GM12878 (cell line): ENCODE measurements at regions not wholly inside any gene's neighbourhood (a gene's known extent, or its start where the extent isn't known, plus 50 kb on each side); places are given as distances from the start of the nearest gene placed in this dataset.

ENCODE experiments used
- ATAC-seq: fragments of 200-7000 bp; cut with Tn5 transposase; 3 replicates; pipeline ENCODE4 v1.9.1; 2020; ENCODE audit warnings: mild to moderate bottlenecking, moderate library complexity
- BruUV-seq: library from RNA; stranded (reverse); fragments of 400-500 nt; replicated peaks from 2 replicates; lab custom pipeline; 2021; lab: Mats Ljungman, UMichigan
- CTCF ChIA-PET: fragments of 300-600 bp; sonication (Branson Sonifier 250); formaldehyde crosslinking; extraction: SDS; loops from one replicate; lab custom pipeline; 2021; ENCODE audit warnings: inconsistent platforms; lab: Yijun Ruan, JAX
- POLR2A ChIA-PET: fragments of 350-600 bp; formaldehyde crosslinking; extraction: SDS; loops from one replicate; lab custom pipeline; 2021; ENCODE audit warnings: inconsistent platforms; lab: Charles Lee
- RAD21 ChIA-PET: fragments of 300-600 bp; sonication (Branson Sonifier 250); formaldehyde crosslinking; loops from one replicate; lab custom pipeline; 2023; ENCODE audit warnings: antibody characterized with exemption; ENCODE audit not compliant: unreplicated experiment; lab: Charles Lee
- SMC1A ChIA-PET: fragments of 300-600 bp; sonication (Branson Sonifier 250); formaldehyde crosslinking; loops from one replicate; lab custom pipeline; 2023; ENCODE audit not compliant: unreplicated experiment, uncharacterized antibody; lab: Charles Lee
- DNase-seq: peaks from one replicate; pipeline ENCODE4 v3.0.0-alpha.2; 2011; ENCODE audit warnings: low read depth, low spot score
- FAIRE-seq: peaks from 3 replicates; lab custom pipeline; 2011; peaks lifted over from hg19 to GRCh38; lab: Jason Lieb, UNC
- H2AFZ ChIP-seq: 2 replicates; pipeline ENCODE4 v1.6.0; 2011; ENCODE audit warnings: low read depth, low read length, control low read depth; ENCODE audit not compliant: control insufficient read depth
- H3K27ac ChIP-seq: 2 replicates; pipeline ENCODE4 v1.5.1; 2011; ENCODE audit warnings: control low read depth; ENCODE audit not compliant: control insufficient read depth, insufficient read depth
- H3K27me3 ChIP-seq, 2 experiments: replicated peaks in 1 of 2; 2 replicates each; pipeline versions ENCODE4 v1.6.0 to v1.6.1; 2011; ENCODE audit warnings: low read length in 1 of 2; ENCODE audit not compliant: control insufficient read depth in 2 of 2, insufficient read depth in 2 of 2
- H3K36me3 ChIP-seq, 2 experiments: 2 replicates each; pipeline ENCODE4 v1.5.1; 2011; ENCODE audit warnings: low read length in 1 of 2; ENCODE audit not compliant: control insufficient read depth in 2 of 2, insufficient read depth in 2 of 2
- H3K4me1 ChIP-seq: 2 replicates; pipeline ENCODE4 v1.6.1; 2011; ENCODE audit warnings: mild to moderate bottlenecking, low read length, moderate library complexity, mixed read lengths; ENCODE audit not compliant: control insufficient read depth, insufficient read depth
- H3K4me2 ChIP-seq: 2 replicates; pipeline ENCODE4 v1.6.0; 2011; ENCODE audit warnings: control low read depth; ENCODE audit not compliant: control insufficient read depth, insufficient read depth
- H3K4me3 ChIP-seq: fragments of 200-600 bp; sonication (generic); 2 replicates; pipeline ENCODE4 v1.5.1; 2016
- H3K79me2 ChIP-seq: 2 replicates; pipeline ENCODE4 v1.6.0; 2011; ENCODE audit warnings: low read length; ENCODE audit not compliant: control insufficient read depth, insufficient read depth
- H3K9ac ChIP-seq: 2 replicates; pipeline ENCODE4 v1.8.0; 2011; ENCODE audit warnings: low read length, control low read depth, mixed read lengths; ENCODE audit not compliant: control insufficient read depth, insufficient read depth
- H3K9me3 ChIP-seq: replicated peaks from 3 replicates; pipeline ENCODE4 v1.5.1; 2011; ENCODE audit warnings: mild to moderate bottlenecking, low read length; ENCODE audit not compliant: control insufficient read depth, insufficient read depth
- H4K20me1 ChIP-seq: 2 replicates; pipeline ENCODE4 v1.6.0; 2011; ENCODE audit not compliant: control insufficient read depth, insufficient read depth
- POLR2A ChIP-seq: IDR thresholded peaks from 2 replicates; pipeline ENCODE4 v1.6.1; 2011; ENCODE audit warnings: low read depth, mild to moderate bottlenecking, low read length
- ZNF384 ChIP-seq: IDR thresholded peaks from 2 replicates; pipeline ENCODE4 v1.6.1; 2012; ENCODE audit warnings: low read depth, mild to moderate bottlenecking, low read length, improper control_type of control experiment, borderline replicate concordance
- ZNF592 ChIP-seq: fragments of 450-650 bp; IDR thresholded peaks from 2 replicates; pipeline ENCODE4 v1.6.1; 2017; ENCODE audit warnings: mild to moderate bottlenecking, moderate library complexity
- WGBS: methylation state at CpG from one replicate; pipeline ENCODE4 v1.1.6; 2016; ENCODE audit warnings: low lambda C conversion rate; ENCODE audit not compliant: insufficient replicate concordance, insufficient coverage; ENCODE audit errors: missing lambda C conversion rate; 5-methylcytosine and 5-hydroxymethylcytosine counted together
- in situ Hi-C: fragments of 300-500 bp; cut with MboI; formaldehyde crosslinking; loops from 9 replicates; pipeline ENCODE4 v1.14.3; 2018; ENCODE audit warnings: mixed read lengths
- intact Hi-C: fragments of 100-400 bp; cut with micrococcal nuclease; formaldehyde crosslinking; loops from one replicate; pipeline ENCODE4 v1.14.2; 2022; ENCODE audit not compliant: unreplicated experiment
- TF ChIP-seq, protein P1 (sequence below): fragments of 450-650 bp; IDR thresholded peaks from 2 replicates; pipeline ENCODE4 v1.6.1; 2017; ENCODE audit warnings: borderline replicate concordance
- TF ChIP-seq, protein P2 (sequence below): IDR thresholded peaks from 2 replicates; pipeline ENCODE4 v1.6.1; 2012; ENCODE audit warnings: low read length, inconsistent platforms

DNA sequence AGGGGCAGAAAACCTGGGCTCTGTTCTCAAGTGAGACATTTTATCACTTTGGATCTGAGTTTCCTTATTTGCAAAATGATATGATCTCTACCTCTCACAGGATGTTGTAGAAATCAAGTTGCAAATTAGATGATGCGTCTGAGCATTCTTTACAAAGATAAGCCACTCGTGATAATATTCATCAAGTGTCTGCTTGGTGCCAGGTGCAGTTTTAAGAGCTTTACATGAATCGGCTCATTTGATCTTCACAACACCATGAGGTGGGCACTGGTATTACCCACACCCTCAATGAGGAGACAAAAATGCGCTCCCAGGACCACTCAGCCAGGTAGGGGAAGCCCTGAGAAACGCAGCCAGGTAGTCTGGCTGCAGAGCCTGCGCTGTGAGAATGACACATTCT lies 59.1 kb upstream of the CA12 start (continued):
- no peak for TF ChIP-seq ZNF384
- TF ChIP-seq, protein P1, sequence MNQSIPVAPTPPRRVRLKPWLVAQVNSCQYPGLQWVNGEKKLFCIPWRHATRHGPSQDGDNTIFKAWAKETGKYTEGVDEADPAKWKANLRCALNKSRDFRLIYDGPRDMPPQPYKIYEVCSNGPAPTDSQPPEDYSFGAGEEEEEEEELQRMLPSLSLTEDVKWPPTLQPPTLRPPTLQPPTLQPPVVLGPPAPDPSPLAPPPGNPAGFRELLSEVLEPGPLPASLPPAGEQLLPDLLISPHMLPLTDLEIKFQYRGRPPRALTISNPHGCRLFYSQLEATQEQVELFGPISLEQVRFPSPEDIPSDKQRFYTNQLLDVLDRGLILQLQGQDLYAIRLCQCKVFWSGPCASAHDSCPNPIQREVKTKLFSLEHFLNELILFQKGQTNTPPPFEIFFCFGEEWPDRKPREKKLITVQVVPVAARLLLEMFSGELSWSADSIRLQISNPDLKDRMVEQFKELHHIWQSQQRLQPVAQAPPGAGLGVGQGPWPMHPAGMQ: no peak
- TF ChIP-seq, protein P2, sequence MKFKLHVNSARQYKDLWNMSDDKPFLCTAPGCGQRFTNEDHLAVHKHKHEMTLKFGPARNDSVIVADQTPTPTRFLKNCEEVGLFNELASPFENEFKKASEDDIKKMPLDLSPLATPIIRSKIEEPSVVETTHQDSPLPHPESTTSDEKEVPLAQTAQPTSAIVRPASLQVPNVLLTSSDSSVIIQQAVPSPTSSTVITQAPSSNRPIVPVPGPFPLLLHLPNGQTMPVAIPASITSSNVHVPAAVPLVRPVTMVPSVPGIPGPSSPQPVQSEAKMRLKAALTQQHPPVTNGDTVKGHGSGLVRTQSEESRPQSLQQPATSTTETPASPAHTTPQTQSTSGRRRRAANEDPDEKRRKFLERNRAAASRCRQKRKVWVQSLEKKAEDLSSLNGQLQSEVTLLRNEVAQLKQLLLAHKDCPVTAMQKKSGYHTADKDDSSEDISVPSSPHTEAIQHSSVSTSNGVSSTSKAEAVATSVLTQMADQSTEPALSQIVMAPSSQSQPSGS: no peak
- TF ChIP-seq ZNF592: no peak

GRCh38 chr15:63441266-63441665 lies 59.6 kb upstream of the CA12 start:
- no peak for TF ChIP-seq POLR2A
- Histone ChIP-seq H3K36me3 (no peaks in the 10 kb centered on the region), H3K4me1 (peaks cover 5% of the 10 kb centered on the region; the same call in 1 of the 2 replicates), H2AFZ (no peak overlapping the region), H3K4me2 (no peak overlapping the region), H3K9ac (no peak overlapping the region), H3K4me3 (no peak overlapping the region), H3K27me3 (no peaks in the 10 kb centered on the region), H3K9me3 (no peaks in the 10 kb centered on the region), H4K20me1 (no peaks in the 10 kb centered on the region), H3K27ac (no peak overlapping the region), H3K79me2 (no peaks in the 10 kb centered on the region)
- FAIRE-seq (no peak), ATAC-seq (no peak), DNase-seq (no peak)
- intact Hi-C loops (no loop called here), in situ Hi-C loops (no loop called here)
- POLR2A ChIA-PET: no interaction called here
- RAD21 ChIA-PET: interaction anchor here (0.7 to 1.4 kb wide), 2 partner anchors 20 to 169 kb away, joined by 3 read pairs; no protein-coding TSS in a partner anchor
- SMC1A ChIA-PET: interaction anchor here (1.0 kb wide), 1 partner anchor 109 kb away, joined by 3 read pairs; no protein-coding TSS in a partner anchor
- CTCF ChIA-PET: no interaction called here
- no TSS peak for BruUV-seq
- WGBS: 57% methylated on average over 2 of the region's 2 CpGs
